Endothelial cell (in vitro differentiated cells): ENCODE measurements at regions not wholly inside any gene's neighbourhood (a gene's known extent, or its start where the extent isn't known, plus 50 kb on each side); places are given as distances from the start of the nearest gene placed in this dataset.

ENCODE experiments used
- DNase-seq: peaks from one replicate; pipeline ENCODE4 v3.0.0; 2021; ENCODE audit warnings: low spot score
- H3K27ac Mint-ChIP-seq: one replicate; pipeline ENCODE4 v1.8.0; 2021; ENCODE audit warnings: mixed read lengths, inconsistent platforms; ENCODE audit not compliant: unreplicated experiment
- H3K27me3 Mint-ChIP-seq: one replicate; pipeline ENCODE4 v1.8.0; 2021; ENCODE audit warnings: mild to moderate bottlenecking, moderate library complexity, mixed read lengths, inconsistent platforms; ENCODE audit not compliant: unreplicated experiment
- H3K36me3 Mint-ChIP-seq: one replicate; pipeline ENCODE4 v1.8.0; 2021; ENCODE audit warnings: mild to moderate bottlenecking, low read depth, mixed read lengths, inconsistent platforms; ENCODE audit not compliant: unreplicated experiment
- H3K4me1 Mint-ChIP-seq: one replicate; pipeline ENCODE4 v1.8.0; 2021; ENCODE audit warnings: mild to moderate bottlenecking, mixed read lengths, inconsistent platforms; ENCODE audit not compliant: unreplicated experiment
- H3K4me3 Mint-ChIP-seq: one replicate; pipeline ENCODE4 v1.8.0; 2021; ENCODE audit warnings: mild to moderate bottlenecking, mixed read lengths, inconsistent platforms; ENCODE audit not compliant: unreplicated experiment
- H3K9me3 Mint-ChIP-seq: one replicate; pipeline ENCODE4 v1.8.0; 2021; ENCODE audit warnings: mixed read lengths, inconsistent platforms; ENCODE audit not compliant: unreplicated experiment
- CTCF ChIP-seq: fragments of 200-600 bp; sonication (generic); IDR thresholded peaks from one replicate; pipeline ENCODE4 v1.5.0; 2021; ENCODE audit warnings: antibody characterized with exemption; ENCODE audit not compliant: unreplicated experiment

GRCh38 chr10:47196691-47197090 lies 103.3 kb upstream of the GDF10 start:
- no peak for DNase-seq
- no peak overlapping the region for H3K27ac Mint-ChIP-seq
- no peaks in the 10 kb centered on the region for H3K27me3 Mint-ChIP-seq
- no peak overlapping the region for H3K4me3 Mint-ChIP-seq
- H3K4me1 Mint-ChIP-seq = no peaks in the 10 kb centered on the region
- no peak for TF ChIP-seq CTCF
- H3K36me3 Mint-ChIP-seq = no peaks in the 10 kb centered on the region
- no peaks in the 10 kb centered on the region for H3K9me3 Mint-ChIP-seq

GRCh38 chr10:47198221-47198620 lies 101.8 kb upstream of the GDF10 start:
- DNase-seq = no peak
- Mint-ChIP-seq H3K9me3 (no peaks in the 10 kb centered on the region), H3K27ac (no peak overlapping the region), H3K36me3 (no peaks in the 10 kb centered on the region), H3K4me1 (no peaks in the 10 kb centered on the region), H3K4me3 (no peak overlapping the region), H3K27me3 (no peaks in the 10 kb centered on the region)
- TF ChIP-seq CTCF = no peak

GRCh38 chr10:47205192-47205591 lies 94.8 kb upstream of the GDF10 start:
- H3K4me3 Mint-ChIP-seq = no peak overlapping the region
- no peaks in the 10 kb centered on the region for H3K9me3 Mint-ChIP-seq
- H3K36me3 Mint-ChIP-seq = no peaks in the 10 kb centered on the region
- H3K27me3 Mint-ChIP-seq = no peaks in the 10 kb centered on the region
- no peak for TF ChIP-seq CTCF
- no peak for DNase-seq
- H3K27ac Mint-ChIP-seq = no peak overlapping the region
- H3K4me1 Mint-ChIP-seq = no peaks in the 10 kb centered on the region

- Mint-ChIP-seq H3K4me3 (no peak overlapping the region), H3K36me3 (no peaks in the 10 kb centered on the region), H3K9me3 (no peaks in the 10 kb centered on the region), H3K27me3 (no peaks in the 10 kb centered on the region), H3K4me1 (no peaks in the 10 kb centered on the region), H3K27ac (no peak overlapping the region)
- no peak for TF ChIP-seq CTCF
- DNase-seq = no peak
Measured at GRCh38 chr10:47206449-47207280, 93.3 kb upstream of the GDF10 start.

GRCh38 chr10:47207281-47207615 lies 92.7 kb upstream of the GDF10 start:
- TF ChIP-seq CTCF = no peak
- Mint-ChIP-seq H3K4me3 (no peak overlapping the region), H3K36me3 (no peaks in the 10 kb centered on the region), H3K9me3 (no peaks in the 10 kb centered on the region), H3K27ac (no peak overlapping the region), H3K27me3 (no peaks in the 10 kb centered on the region), H3K4me1 (no peaks in the 10 kb centered on the region)
- DNase-seq = no peak
